ENCODE measurements at regions not wholly inside any gene's neighbourhood (a gene's known extent, or its start where the extent isn't known, plus 50 kb on each side); places are given as distances from the start of the nearest gene placed in this dataset.

DNA sequence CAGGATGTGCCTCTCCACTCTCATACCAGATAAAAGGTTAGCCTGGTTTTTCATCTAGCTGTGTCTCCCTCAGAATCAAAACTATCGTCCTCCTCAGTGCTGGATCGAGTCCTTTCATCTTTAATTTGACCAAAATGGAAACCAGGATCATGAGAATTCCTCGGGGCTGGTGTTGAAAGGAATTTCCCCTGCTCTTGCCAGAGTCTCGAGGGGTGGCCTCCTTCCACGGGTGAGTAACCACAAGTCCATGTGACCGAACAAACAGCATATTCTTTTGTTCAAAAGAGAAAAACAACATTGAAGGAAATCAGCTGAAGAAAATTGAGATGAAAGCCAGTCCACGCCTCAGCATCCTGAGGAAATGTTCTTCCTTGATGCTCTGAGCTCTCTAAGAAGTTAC is 165.9 kb upstream of the CDYL start:
- TF ChIP-seq, protein P1, sequence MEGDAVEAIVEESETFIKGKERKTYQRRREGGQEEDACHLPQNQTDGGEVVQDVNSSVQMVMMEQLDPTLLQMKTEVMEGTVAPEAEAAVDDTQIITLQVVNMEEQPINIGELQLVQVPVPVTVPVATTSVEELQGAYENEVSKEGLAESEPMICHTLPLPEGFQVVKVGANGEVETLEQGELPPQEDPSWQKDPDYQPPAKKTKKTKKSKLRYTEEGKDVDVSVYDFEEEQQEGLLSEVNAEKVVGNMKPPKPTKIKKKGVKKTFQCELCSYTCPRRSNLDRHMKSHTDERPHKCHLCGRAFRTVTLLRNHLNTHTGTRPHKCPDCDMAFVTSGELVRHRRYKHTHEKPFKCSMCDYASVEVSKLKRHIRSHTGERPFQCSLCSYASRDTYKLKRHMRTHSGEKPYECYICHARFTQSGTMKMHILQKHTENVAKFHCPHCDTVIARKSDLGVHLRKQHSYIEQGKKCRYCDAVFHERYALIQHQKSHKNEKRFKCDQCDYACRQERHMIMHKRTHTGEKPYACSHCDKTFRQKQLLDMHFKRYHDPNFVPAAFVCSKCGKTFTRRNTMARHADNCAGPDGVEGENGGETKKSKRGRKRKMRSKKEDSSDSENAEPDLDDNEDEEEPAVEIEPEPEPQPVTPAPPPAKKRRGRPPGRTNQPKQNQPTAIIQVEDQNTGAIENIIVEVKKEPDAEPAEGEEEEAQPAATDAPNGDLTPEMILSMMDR (IDR thresholded peaks at IDR 0.05), result no peak
- TF ChIP-seq POLR2A (IDR thresholded peaks at IDR 0.05), result no peak

Data from body of pancreas (tissue), 4 donors.